AG09309 (cell line): ENCODE measurements at regions not wholly inside any gene's neighbourhood (a gene's known extent, or its start where the extent isn't known, plus 50 kb on each side); places are given as distances from the start of the nearest gene placed in this dataset.

Experiments
- DNase-seq: peaks from one replicate; pipeline ENCODE4 v3.0.0-alpha.2; 2010; ENCODE audit warnings: low read depth
- H3K4me3 ChIP-seq: 2 replicates; pipeline ENCODE4 v1.5.1; 2011; ENCODE audit warnings: mild to moderate bottlenecking, low read depth, low read length, moderate library complexity; ENCODE audit not compliant: control insufficient read depth
- TF ChIP-seq, protein P1 (sequence below): IDR thresholded peaks from 2 replicates; pipeline ENCODE4 v1.5.1; 2011; ENCODE audit warnings: mild to moderate bottlenecking, low read depth, low read length, inconsistent platforms; ENCODE audit not compliant: insufficient read depth, control insufficient read depth; ENCODE audit errors: missing control alignments

DNA sequence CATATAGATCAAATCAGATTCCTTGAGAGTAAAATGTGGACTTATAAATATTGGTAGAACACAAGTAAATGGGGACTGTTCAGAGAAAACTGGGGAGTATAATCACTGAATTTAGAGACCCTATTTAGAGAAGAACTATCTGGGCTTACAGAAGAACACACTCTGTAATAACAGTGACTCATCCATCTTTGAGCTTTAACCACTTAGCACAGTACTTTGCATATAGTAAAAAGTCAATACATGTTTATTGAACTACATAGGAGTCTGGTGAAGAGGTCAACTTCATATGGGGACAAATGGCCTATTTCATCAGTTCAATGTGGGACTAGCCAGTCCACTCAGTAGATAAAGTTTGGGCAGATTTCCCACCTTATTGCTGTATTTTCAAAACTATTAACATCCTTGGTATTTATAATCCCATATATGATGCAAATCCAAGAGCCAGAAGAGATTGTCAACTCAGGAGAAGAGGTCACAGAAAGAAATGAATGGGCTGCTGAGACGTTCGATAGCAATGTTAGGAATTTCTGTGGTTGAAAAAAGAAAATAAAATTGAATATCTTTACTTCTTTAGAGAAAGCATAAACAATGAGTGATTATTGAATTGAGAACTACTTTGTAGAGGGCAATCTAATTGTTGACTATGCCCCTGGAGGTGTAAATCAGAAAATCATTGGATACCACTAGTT, 119.3 kb upstream of the CACNA2D1 start:
- TF ChIP-seq, protein P1, sequence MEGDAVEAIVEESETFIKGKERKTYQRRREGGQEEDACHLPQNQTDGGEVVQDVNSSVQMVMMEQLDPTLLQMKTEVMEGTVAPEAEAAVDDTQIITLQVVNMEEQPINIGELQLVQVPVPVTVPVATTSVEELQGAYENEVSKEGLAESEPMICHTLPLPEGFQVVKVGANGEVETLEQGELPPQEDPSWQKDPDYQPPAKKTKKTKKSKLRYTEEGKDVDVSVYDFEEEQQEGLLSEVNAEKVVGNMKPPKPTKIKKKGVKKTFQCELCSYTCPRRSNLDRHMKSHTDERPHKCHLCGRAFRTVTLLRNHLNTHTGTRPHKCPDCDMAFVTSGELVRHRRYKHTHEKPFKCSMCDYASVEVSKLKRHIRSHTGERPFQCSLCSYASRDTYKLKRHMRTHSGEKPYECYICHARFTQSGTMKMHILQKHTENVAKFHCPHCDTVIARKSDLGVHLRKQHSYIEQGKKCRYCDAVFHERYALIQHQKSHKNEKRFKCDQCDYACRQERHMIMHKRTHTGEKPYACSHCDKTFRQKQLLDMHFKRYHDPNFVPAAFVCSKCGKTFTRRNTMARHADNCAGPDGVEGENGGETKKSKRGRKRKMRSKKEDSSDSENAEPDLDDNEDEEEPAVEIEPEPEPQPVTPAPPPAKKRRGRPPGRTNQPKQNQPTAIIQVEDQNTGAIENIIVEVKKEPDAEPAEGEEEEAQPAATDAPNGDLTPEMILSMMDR, result no peak
- H3K4me3 ChIP-seq, result no peak overlapping the region
- DNase-seq, result peak; percentile 52

GRCh38 chr7:82559193-82559805, 115.7 kb upstream of the CACNA2D1 start:
- TF ChIP-seq, protein P1, result no peak
- no peak for DNase-seq
- H3K4me3 ChIP-seq, result no peak overlapping the region

DNA sequence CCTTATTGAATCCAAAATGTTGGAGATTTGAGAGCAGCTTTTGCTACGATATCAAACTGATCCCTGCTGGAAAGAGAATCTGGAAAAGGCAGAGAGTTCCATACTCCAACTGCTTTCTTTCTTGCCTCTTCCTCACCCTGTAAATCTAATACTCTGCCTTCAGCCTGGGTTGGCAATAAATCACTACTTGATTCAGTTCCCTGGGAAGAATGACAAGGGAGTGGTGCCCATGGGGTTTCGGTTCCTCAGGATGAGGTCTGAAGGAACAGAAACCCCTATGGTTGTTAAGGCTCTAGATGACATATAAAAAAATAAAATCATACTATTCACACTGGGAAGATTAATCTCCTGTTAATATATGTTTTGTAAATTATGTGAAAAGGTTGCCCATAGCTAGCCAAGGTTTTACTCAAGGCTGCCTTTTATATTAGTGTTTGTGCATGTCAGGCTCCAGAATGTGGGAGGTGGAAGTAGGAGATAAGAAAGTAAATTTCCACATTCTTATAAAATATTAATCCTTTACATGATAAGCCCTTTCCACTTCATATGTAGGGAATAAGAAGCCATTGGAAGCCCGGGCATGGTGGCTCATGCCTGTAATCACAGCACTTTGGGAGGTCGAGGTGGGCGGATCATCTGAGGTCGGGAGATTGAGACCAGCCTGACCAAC, 106.2 kb upstream of the CACNA2D1 start:
- H3K4me3 ChIP-seq, result no peak overlapping the region
- TF ChIP-seq, protein P1, result no peak
- no peak for DNase-seq

GRCh38 chr7:82548141-82548688, 104.6 kb upstream of the CACNA2D1 start:
- TF ChIP-seq, protein P1, result no peak

DNA sequence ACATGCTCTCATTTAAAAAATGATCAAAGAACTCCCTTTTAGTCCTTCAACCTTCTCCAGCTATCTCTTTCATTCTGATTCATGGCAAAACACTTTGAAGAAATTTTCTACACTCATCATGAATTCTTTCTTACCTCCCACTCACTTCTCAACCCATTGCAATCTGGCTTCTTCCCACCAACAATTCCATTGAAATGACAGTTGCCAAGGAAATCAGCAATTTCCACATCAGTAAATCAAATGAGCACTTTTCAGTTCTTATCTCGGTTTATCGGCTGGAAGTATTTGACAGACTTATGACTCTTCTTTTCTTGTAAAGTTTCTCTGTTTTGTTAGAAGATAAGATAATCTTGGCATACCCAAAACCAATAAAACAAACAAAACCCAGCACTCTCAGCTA, 99.1 kb upstream of the CACNA2D1 start:
- H3K4me3 ChIP-seq, result no peak overlapping the region
- DNase-seq, result peak; percentile 93
- TF ChIP-seq, protein P1, result no peak

More at GRCh38 chr7:82548141-82548688, 104.6 kb upstream of the CACNA2D1 start:
- DNase-seq, result no peak
- H3K4me3 ChIP-seq, result no peak overlapping the region

GRCh38 chr7:82539969-82540368, 96.4 kb upstream of the CACNA2D1 start:
- TF ChIP-seq, protein P1, result no peak
- DNase-seq, result no peak

More at GRCh38 chr7:82539969-82540368, 96.4 kb upstream of the CACNA2D1 start:
- H3K4me3 ChIP-seq, result no peak overlapping the region
